Mucosa of descending colon (tissue), 3 donors: ENCODE measurements at regions not wholly inside any gene's neighbourhood (a gene's known extent, or its start where the extent isn't known, plus 50 kb on each side); places are given as distances from the start of the nearest gene placed in this dataset.
A peak's percentile ranks its signal among the peaks of the same experiment; 100 is the strongest.

ENCODE experiments used
- ATAC-seq: fragments of 200-7000 bp; cut with Tn5 transposase; one replicate; pipeline ENCODE4 v1.9.1; 2020; ENCODE audit warnings: mild to moderate bottlenecking, moderate library complexity
- DNase-seq, 3 donors: peaks; one replicate each; pipeline ENCODE4 v3.0.0-alpha.2; 2020
- H3K36me3 ChIP-seq: fragments of 200-600 bp; one replicate; pipeline ENCODE4 v1.8.0; 2021; ENCODE audit warnings: low read depth, mild to moderate bottlenecking
- H3K4me1 ChIP-seq: fragments of 200-600 bp; one replicate; pipeline ENCODE4 v1.8.0; 2021; ENCODE audit warnings: low read depth, mild to moderate bottlenecking
- H3K4me3 ChIP-seq: fragments of 200-600 bp; one replicate; pipeline ENCODE4 v1.8.0; 2021; ENCODE audit warnings: mild to moderate bottlenecking
- H3K9me3 ChIP-seq: fragments of 200-600 bp; one replicate; pipeline ENCODE4 v1.8.0; 2021; ENCODE audit warnings: mild to moderate bottlenecking
- intact Hi-C, 2 donors: fragments of 100-400 bp; cut with DNase I in 1 of 2; cut with micrococcal nuclease in 1 of 2; formaldehyde crosslinking; loops; one replicate each; pipeline versions ENCODE4 v1.11.0 to v1.11.1; 2022; cut with DNase I, micrococcal nuclease
- TF ChIP-seq, protein P1 (sequence below): fragments of 200-600 bp; IDR thresholded peaks from one replicate; pipeline ENCODE4 v1.8.0; 2022; ENCODE audit warnings: antibody characterized with exemption, mild to moderate bottlenecking
- donor health status: DM: no; HTN: no; CAD: no; lungs with moderate emphysema.
- donor health status: DM: no; HTN: no; CAD: no.
- donor health status: DM: no; HTN: yes; CAD: no.

DNA sequence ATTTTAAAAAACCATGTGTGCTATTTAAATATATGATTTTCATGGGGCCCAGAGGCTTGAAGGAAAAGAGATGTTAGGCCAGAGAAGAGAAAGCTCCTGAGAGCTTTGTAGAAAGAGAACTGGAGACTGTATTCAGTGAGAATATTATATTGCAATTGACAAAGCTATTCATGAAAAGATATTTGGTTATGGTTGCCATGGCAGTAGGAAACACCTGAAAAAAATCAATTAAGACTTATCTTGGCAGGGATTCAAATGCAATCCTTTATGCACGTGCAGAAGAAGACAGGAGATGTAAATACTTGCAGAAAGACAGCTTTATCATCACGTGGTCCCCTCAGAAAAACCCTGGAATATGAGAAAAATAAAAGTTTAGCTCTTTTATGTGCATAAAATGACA, 636.0 kb upstream of the TBL1XR1 start:
- TF ChIP-seq, protein P1, sequence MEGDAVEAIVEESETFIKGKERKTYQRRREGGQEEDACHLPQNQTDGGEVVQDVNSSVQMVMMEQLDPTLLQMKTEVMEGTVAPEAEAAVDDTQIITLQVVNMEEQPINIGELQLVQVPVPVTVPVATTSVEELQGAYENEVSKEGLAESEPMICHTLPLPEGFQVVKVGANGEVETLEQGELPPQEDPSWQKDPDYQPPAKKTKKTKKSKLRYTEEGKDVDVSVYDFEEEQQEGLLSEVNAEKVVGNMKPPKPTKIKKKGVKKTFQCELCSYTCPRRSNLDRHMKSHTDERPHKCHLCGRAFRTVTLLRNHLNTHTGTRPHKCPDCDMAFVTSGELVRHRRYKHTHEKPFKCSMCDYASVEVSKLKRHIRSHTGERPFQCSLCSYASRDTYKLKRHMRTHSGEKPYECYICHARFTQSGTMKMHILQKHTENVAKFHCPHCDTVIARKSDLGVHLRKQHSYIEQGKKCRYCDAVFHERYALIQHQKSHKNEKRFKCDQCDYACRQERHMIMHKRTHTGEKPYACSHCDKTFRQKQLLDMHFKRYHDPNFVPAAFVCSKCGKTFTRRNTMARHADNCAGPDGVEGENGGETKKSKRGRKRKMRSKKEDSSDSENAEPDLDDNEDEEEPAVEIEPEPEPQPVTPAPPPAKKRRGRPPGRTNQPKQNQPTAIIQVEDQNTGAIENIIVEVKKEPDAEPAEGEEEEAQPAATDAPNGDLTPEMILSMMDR = no peak
- H3K4me3 ChIP-seq = no peak overlapping the region
- intact Hi-C loops = no loop called here
- H3K4me1 ChIP-seq = no peaks in the 10 kb centered on the region
- no peaks in the 10 kb centered on the region for H3K36me3 ChIP-seq
- no peaks in the 10 kb centered on the region for H3K9me3 ChIP-seq
- ATAC-seq (no peak), DNase-seq (no peak)

DNA sequence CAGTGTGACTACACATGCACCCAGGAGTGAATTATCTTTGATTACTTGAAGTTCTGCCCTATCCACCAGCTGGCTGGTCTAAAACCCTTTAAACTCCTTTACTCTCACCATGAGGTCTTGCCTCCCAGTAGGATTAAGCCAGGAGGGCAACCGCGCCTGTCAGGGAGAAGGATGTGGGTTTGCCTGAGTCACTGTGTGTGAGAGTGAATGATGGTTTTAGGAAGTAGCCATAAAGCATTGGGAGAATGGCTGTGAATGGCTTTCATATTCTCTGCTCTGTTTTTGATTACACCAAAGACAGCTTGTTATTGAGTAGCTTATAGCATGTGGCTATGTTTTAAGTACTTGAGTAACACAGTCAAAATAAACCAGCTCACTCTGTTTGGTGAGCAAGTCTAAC, 637.7 kb upstream of the TBL1XR1 start:
- Histone ChIP-seq H3K9me3 (no peaks in the 10 kb centered on the region), H3K4me3 (no peak overlapping the region), H3K4me1 (no peaks in the 10 kb centered on the region), H3K36me3 (no peaks in the 10 kb centered on the region)
- DNase-seq (no peak), ATAC-seq (peak; percentile 20)
- TF ChIP-seq, protein P1 = no peak
- intact Hi-C loops = no loop called here

DNA sequence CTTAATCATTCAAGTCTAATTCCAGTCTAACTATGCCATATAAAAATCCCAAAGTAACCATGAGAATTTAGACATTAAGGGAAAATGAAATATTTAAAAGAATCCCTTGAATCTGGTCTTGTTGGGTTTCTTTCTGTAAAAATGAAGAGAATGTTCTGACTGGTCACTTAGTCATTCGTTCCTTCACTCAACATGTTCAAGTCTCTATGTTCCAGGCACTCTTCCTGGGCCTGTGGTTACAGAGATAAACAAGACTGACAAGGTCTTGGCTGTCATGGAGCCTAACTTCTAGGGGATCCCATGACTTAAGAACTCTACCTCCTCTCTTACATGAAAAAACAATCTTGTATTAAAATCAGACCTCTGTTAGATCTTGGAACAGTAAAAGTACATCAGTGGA, 638.6 kb upstream of the TBL1XR1 start:
- DNase-seq = no peak
- intact Hi-C loops = no loop called here
- no peaks in the 10 kb centered on the region for H3K36me3 ChIP-seq
- TF ChIP-seq, protein P1 = no peak
- H3K4me3 ChIP-seq = no peak overlapping the region
- H3K9me3 ChIP-seq = no peaks in the 10 kb centered on the region
- peak; percentile 50 for ATAC-seq
- no peaks in the 10 kb centered on the region for H3K4me1 ChIP-seq

DNA sequence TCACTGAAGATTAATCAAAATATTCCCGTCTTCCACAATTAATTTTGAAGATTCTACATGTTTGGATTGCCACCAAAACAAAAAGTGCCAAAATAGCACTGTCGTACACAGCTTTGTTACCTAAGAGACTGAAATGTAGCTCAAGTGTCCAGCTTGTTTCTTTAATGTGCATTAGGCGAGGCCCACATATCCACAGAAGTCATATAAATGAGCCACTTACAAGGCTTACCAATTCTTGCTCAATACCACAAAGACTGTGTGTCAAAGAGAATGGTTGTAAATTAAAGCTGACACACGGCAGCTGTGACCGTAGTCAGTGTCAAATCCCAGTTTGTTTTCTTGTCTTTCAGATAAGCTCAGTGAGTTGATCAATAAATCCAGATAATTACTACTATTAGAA, 639.4 kb upstream of the TBL1XR1 start:
- DNase-seq = no peak
- TF ChIP-seq, protein P1 = no peak
- no peaks in the 10 kb centered on the region for H3K36me3 ChIP-seq
- peak; percentile 42 for ATAC-seq
- H3K4me3 ChIP-seq = no peak overlapping the region
- H3K9me3 ChIP-seq = no peaks in the 10 kb centered on the region
- H3K4me1 ChIP-seq = no peaks in the 10 kb centered on the region
- intact Hi-C loops = no loop called here

DNA sequence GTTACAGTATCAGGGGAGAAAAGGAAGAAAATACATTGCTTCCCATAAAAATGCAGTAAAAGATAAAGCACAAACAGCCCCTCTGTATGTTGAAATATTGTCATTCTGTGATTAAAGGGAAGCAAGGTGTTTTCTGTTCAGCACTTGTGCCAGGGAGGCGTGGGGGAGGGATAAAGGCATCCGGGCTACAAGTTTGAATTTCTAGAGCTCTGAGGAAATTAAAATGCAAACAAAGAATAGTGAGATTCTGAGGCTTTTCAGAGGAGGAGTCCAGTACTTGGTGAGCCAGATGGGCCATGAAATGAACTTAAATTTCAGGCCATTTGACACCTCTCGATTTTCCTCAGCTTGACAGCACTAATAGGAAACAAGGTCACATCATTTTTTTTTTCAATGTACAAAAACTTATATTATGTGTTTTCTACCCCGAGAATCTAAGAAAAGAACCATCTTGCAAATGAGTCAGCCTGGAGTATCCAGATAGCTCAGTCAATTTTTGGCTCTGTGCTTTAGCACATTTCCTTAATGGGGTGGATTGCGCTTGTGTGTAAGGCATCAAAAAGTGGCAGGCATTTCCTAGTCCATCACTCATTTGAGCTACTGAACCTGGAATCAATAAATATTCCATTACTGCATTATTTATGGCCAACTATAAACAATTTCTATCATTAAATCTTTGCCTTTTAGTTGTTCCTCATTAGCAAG, 640.8 kb upstream of the TBL1XR1 start:
- TF ChIP-seq, protein P1 = no peak
- Histone ChIP-seq H3K36me3 (no peaks in the 10 kb centered on the region), H3K4me1 (no peaks in the 10 kb centered on the region), H3K4me3 (no peak overlapping the region), H3K9me3 (no peaks in the 10 kb centered on the region)
- DNase-seq (no peak), ATAC-seq (no peak)
- intact Hi-C loops = no loop called here
